ENCODE measurements at regions not wholly inside any gene's neighbourhood (a gene's known extent, or its start where the extent isn't known, plus 50 kb on each side); places are given as distances from the start of the nearest gene placed in this dataset.

GRCh38 chr6:153804755-153805330, 234.2 kb upstream of the OPRM1 start:
- TF ChIP-seq TAF1 (IDR thresholded peaks at IDR 0.05; ENCODE audit: borderline replicate concordance, low read depth, low read length) (no peak), POLR2AphosphoS5 (IDR thresholded peaks at IDR 0.05; ENCODE audit: low read depth, low read length) (no peak), POLR2A (IDR thresholded peaks at IDR 0.05; ENCODE audit: low read depth, low read length) (no peak)

Measured in GM12892 (cell line).